Ovary (tissue), 7 donors: ENCODE measurements at regions not wholly inside any gene's neighbourhood (a gene's known extent, or its start where the extent isn't known, plus 50 kb on each side); places are given as distances from the start of the nearest gene placed in this dataset.

Experiments used
- DNase-seq, 5 donors: peaks; one replicate each; pipeline ENCODE4 v3.0.0-alpha.2; 2019 to 2020
- H3K27ac ChIP-seq, 2 donors: fragments of 200-600 bp; one replicate each; pipeline versions ENCODE4 v1.5.1 to v1.8.0; 2019 to 2022
- H3K27me3 ChIP-seq: fragments of 200-600 bp; one replicate; pipeline ENCODE4 v1.8.0; 2022
- H3K36me3 ChIP-seq: fragments of 200-600 bp; sonication (generic); one replicate; pipeline ENCODE4 v1.5.1; 2019
- H3K4me1 ChIP-seq: one replicate; pipeline ENCODE4 v1.8.1; 2013; ENCODE audit warnings: mild to moderate bottlenecking, moderate library complexity; ENCODE audit not compliant: insufficient read depth
- H3K4me3 ChIP-seq: fragments of 200-600 bp; sonication (generic); one replicate; pipeline ENCODE4 v1.5.1; 2017
- H3K9me3 ChIP-seq, 2 donors: fragments of 200-600 bp in 1 of 2; sonication (generic) in 1 of 2; one replicate each; pipeline versions ENCODE4 v1.5.1 to v1.8.1; 2013 to 2019; ENCODE audit warnings: mild to moderate bottlenecking in 1 of 2, moderate library complexity in 1 of 2
- CTCF ChIP-seq, 3 donors: fragments of 450-650 bp in 2 of 3; fragments of 200-600 bp in 1 of 3; IDR thresholded peaks; one replicate each; pipeline versions ENCODE4 v1.5.1 to v1.8.0; 2016 to 2022; ENCODE audit warnings: antibody characterized with exemption in 3 of 3, mild to moderate bottlenecking in 1 of 3
- EP300 ChIP-seq: sonication (generic); formaldehyde crosslinking; IDR thresholded peaks from one replicate; pipeline ENCODE4 v1.6.1; 2017; ENCODE audit warnings: antibody characterized with exemption
- POLR2A ChIP-seq: fragments of 450-650 bp; IDR thresholded peaks from one replicate; pipeline ENCODE4 v1.6.1; 2017; ENCODE audit warnings: antibody characterized with exemption, mild to moderate bottlenecking, moderate library complexity
- WGBS, 3 donors: extraction: QIAGEN DNeasy Blood & Tissue Kit in 1 of 3; methylation state at CpG; one replicate each; pipeline versions ENCODE4 v1.1.5 to v1.1.7; 2013 to 2017; 5-methylcytosine and 5-hydroxymethylcytosine counted together
- intact Hi-C, 4 donors: fragments of 100-400 bp; cut with DNase I; formaldehyde crosslinking; loops; one replicate each; pipeline versions ENCODE4 v1.11.0 to v1.15.1; 2022 to 2023
- donor health status: DM: no; HTN: no; CAD: no; lungs with moderate emphysema.
- donor health status: DM: no; HTN: no; CAD: no.
- donor health status: Bipolar disorder and iron deficiency.
- donor health status: DM: no; HTN: no; CAD: no.
- donor health status: DM: yes; HTN: yes; CAD: no.

DNA sequence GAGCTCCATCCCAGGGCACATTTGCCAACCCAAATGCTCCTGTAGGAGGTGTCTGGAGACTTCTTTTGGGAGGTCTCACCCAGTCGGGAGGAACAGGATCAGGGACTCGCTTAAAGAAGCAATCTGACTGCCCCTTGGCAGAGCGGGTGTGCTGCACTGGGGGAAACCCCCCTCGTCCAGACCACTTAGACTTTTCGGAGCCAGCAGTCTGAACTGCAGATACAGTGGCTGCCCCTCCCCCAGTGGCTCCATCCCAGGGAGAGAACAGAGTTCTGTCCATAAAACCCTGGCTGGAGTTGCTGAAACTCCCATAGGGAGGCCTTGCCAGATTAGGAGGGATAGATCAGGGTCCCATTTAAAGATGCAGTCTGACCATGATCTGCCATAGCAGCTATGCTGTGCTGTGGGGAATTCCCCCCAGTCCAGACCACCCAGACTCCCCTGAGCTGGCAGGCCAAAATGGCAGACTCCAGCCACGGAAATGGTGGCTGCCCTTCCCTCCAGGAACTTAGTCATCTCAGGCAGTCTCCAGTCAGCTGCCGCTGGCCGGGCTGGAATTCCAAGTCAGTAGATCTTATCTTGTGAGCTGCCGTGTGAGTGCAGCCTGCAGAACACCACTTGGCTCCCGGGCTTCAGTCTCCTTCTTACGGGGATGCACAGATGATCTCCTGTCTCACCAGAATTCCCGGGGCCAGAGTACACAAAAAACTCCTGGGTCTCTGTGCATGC lies 278.1 kb upstream of the SASH1 start:
- H3K36me3 ChIP-seq, result no peaks in the 10 kb centered on the region
- 51 to 59% (median 57%) methylated on average over 12 of the region's 12 CpGs for WGBS, 3 donors
- H3K4me3 ChIP-seq, result no peak overlapping the region
- intact Hi-C loops, result no loop called here
- no peak for TF ChIP-seq POLR2A
- no peak for TF ChIP-seq CTCF (IDR thresholded peaks at IDR 0.05)
- TF ChIP-seq EP300, result no peak
- H3K9me3 ChIP-seq, result no peaks in the 10 kb centered on the region
- no peak for DNase-seq
- H3K27ac ChIP-seq, result no peak overlapping the region
- no peaks in the 10 kb centered on the region for H3K27me3 ChIP-seq
- H3K4me1 ChIP-seq, result no peaks in the 10 kb centered on the region

- H3K4me3 ChIP-seq, result no peak overlapping the region
- no peak for DNase-seq
- 65 to 68% (median 67%) methylated on average over 11 of the region's 11 CpGs for WGBS, 3 donors
- TF ChIP-seq CTCF (IDR thresholded peaks at IDR 0.05) (no peak), EP300 (no peak), POLR2A (no peak)
- H3K27ac ChIP-seq, result no peak overlapping the region
- H3K9me3 ChIP-seq, result no peaks in the 10 kb centered on the region
- no peaks in the 10 kb centered on the region for H3K4me1 ChIP-seq
- intact Hi-C loops, result no loop called here
- no peaks in the 10 kb centered on the region for H3K36me3 ChIP-seq
- no peaks in the 10 kb centered on the region for H3K27me3 ChIP-seq
Observed at GRCh38 chr6:148068437-148069061, 274.1 kb upstream of the SASH1 start.

DNA sequence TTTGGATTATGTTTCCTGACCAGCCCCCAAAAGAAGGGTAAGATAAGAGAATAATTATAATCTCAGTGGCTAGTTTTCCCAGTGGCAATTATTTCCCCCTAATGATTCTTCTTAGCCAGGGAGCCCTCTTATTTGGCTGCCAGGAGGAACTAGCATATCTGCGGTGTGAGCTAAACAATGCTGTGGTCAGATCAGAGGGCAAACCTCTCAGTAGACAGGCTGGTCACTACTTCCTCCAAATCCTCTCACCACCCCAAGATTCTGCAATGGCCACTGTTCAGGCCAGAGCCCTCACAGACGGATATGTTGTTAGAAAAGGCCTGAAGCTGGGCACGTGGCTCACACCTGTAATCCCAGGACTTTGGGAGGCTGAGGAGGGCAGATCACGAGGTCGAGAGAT lies 273.4 kb upstream of the SASH1 start:
- Histone ChIP-seq H3K9me3 (no peaks in the 10 kb centered on the region), H3K36me3 (no peaks in the 10 kb centered on the region), H3K4me1 (no peaks in the 10 kb centered on the region), H3K4me3 (no peak overlapping the region), H3K27me3 (no peaks in the 10 kb centered on the region), H3K27ac (no peak overlapping the region)
- WGBS, 3 donors, result 82 to 91% (median 88%) methylated on average over 5 of the region's 5 CpGs
- DNase-seq, result no peak
- intact Hi-C loops, result no loop called here
- TF ChIP-seq EP300 (no peak), CTCF (IDR thresholded peaks at IDR 0.05) (no peak), POLR2A (no peak)

- no peak overlapping the region for H3K27ac ChIP-seq
- TF ChIP-seq CTCF (IDR thresholded peaks at IDR 0.05), result no peak
- TF ChIP-seq EP300, result no peak
- no peak for TF ChIP-seq POLR2A
- H3K27me3 ChIP-seq, result no peaks in the 10 kb centered on the region
- 80 to 88% (median 86%) methylated on average over 6 of the region's 6 CpGs for WGBS, 3 donors
- intact Hi-C loops, result no loop called here
- DNase-seq, result no peak
- no peak overlapping the region for H3K4me3 ChIP-seq
- no peaks in the 10 kb centered on the region for H3K36me3 ChIP-seq
- H3K4me1 ChIP-seq, result no peaks in the 10 kb centered on the region
- H3K9me3 ChIP-seq, result no peaks in the 10 kb centered on the region
Observed at GRCh38 chr6:148074291-148074690, 268.3 kb upstream of the SASH1 start.
